Muscle of back (tissue), 3 donors: ENCODE measurements at regions not wholly inside any gene's neighbourhood (a gene's known extent, or its start where the extent isn't known, plus 50 kb on each side); places are given as distances from the start of the nearest gene placed in this dataset.

Source experiments
- DNase-seq, 3 donors: peaks; one replicate each; pipeline versions ENCODE4 v3.0.0 to v3.0.0-alpha.2; 2013

DNA sequence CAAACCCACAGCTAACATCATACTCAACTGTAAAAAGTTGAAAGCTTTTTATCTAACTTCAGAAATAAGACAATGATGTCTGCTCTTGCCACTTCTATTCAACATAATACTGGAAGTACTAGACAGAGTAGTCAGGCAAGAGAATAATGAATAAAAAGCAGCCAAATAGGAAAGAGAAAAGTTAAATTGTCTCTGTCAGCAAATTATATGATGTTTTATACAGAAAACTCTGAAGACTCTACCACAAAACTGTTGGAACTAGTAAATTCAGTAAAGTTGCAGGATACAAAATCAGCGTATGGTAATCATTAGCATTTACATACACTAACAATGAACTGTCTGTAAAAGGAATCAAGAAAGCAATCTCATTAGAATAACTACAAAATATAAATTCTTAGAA, 752.9 kb upstream of the CT83 start:
- DNase-seq: no peak

DNA sequence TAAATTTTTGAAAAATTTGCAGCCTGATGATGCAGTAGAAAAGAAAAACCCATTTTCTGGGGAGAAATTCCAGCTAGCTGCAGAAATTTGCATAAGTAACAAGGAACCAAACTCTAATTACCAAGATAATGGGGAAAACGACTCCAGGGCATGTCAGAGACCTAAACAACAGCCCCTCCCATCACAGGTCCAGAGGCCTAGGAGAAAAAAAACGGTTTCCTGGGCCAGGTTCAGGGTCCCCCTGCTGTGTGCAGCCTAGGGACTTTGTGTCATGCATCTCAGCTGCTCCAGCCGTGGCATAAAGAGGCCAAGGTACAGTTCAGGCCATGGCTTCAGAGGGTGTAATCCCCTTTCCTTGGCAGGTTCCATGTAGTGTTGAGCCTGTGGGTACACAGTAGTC, 733.7 kb upstream of the CT83 start:
- no peak for DNase-seq

DNA sequence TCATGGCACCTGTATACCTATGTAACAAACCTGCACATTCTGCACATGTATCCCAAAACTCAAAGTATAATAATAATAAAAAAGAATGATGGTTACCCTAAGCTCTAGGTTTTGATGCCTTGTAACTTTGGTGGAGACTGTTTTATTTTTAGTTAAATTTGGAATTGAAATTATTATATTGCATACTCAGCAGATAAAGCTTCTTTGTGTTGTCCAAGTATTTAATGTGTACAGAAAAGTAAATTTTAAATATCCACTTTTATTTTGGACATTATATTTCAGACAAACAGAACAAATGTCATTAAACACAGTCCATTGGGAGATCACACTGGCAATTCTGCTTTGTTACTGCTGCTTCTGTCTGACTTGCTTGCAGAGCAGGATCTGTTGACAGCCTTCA, 684.5 kb upstream of the CT83 start:
- DNase-seq: no peak

DNA sequence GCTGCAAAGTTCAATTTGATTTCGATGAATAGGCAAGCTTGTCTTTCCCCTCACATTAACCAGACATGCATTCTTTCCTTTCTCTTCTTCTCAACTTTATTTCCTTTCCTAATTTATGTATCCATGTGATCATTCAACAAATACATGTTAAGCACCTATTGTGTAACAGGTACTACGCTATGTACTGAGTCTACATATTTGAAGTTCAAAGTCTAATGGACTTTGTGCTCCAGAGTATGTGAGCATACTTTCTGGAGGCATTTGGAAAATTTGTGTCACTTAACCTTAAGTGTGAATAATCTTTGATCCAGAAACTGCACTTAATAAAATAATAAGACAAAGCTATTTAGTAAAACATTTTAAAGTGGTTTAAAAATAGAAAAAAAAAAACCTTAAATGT, 675.3 kb upstream of the CT83 start:
- no peak for DNase-seq

DNA sequence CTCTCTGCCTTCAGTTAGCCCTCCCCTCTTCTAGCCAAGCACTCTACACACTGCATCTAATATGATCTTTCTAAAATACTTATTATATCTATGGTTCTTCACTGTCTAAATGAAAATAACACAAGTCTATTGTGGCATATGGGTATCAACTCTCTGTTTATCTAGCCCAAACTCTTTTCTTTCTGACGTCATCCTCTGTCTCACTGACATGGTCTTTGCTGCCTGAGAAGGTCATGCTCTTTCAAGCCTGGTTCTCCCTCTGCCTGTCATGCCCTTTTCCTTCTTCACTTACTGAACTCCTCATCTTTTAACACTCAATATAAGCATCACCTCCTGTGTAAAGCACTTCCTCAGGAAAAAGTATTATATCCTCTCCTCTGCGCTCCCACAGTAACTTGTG, 672.2 kb upstream of the CT83 start:
- no peak for DNase-seq

DNA sequence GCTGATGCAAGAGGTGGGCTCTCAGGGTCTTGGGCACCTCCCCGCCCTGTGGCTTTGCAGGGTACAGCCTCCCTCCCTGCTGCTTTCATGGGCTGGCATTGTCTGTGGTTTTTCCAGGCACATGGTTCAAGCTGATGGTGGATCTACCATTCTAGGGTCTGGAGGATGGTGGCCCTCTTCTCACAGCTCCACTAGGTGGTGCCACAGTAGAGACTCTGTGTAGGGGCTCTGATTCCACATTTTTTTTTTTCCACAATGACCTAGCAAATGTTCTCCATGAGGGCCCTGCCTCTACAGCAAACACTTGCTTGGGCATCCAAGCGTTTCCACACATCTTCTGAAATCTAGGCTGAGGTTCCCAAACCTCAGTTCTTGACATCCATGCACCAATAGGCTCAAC, 657.9 kb upstream of the CT83 start:
- DNase-seq: no peak

DNA sequence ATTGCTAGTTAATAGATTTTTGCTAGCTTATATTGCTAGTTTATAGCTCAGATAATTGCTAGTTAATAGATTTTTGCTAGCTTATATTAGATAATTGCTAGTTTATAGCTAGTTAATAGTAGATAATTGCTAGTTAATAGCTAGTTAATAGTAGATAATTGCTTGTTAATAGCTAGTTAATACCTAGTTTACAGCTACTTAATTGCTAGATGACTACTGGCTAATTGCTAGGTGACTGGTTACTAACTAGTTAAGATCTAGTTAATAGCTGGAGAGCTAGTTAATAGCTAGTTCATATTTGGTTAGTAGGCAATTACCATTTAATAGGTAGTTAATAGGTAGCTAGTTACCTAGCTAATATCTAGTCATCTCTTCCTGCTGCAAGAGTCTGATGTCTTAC, 633.8 kb upstream of the CT83 start:
- no peak for DNase-seq

DNA sequence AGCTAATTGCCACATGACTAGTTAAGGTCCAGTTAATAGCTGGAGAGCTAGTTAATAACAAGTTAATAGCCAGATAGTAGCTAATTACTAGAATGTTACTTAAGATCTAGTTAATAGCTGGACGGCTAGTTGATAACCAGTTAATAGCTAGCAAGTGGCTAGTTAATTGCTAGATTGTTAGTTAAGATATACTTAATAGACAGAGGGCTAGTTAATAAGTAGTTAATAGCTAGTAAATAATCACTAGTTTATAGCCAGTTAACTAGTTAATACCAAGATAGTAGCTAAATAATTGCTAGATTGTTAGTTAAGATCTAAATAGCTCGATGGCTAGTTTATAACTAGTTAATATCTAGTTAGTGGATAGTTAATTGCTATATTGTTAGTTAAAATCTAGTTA, 632.6 kb upstream of the CT83 start:
- DNase-seq: no peak

DNA sequence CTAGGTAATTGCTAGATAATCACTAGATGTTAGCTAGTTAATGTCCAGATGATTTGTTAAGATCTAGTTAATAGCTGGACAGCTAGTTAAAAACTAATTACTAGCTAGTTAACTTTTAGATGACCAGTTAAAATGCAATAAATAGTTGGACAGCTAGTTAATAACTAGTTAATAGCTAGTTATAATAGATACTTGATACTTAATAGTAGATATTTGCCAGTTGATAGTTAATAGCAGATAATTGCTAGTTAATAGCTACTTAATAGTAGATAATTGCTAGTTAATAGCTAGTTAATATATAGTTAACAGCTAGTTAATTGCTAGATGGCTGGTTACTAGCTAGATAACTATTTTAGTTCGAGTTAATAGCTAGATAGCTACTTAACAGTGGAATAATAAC, 631.4 kb upstream of the CT83 start:
- no peak for DNase-seq

DNA sequence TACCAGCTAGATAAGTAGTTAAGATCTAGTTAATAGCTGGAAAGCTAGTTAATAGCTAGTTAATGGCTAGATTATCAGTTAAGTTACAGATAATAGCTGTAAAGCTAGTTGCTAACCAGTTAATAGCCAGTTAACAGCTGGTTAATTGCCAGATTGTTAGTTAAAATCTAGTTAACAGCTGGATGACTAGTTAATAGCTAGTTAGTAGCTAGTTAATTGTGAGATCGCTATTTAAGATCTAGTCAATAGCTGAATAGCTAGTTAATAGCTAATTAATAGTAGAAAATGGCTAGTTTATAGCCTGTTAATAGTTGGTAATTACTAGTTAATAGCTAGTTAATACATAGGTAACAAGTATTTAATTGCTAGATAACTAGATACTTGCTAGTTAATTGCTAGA, 630.5 kb upstream of the CT83 start:
- DNase-seq: no peak

DNA sequence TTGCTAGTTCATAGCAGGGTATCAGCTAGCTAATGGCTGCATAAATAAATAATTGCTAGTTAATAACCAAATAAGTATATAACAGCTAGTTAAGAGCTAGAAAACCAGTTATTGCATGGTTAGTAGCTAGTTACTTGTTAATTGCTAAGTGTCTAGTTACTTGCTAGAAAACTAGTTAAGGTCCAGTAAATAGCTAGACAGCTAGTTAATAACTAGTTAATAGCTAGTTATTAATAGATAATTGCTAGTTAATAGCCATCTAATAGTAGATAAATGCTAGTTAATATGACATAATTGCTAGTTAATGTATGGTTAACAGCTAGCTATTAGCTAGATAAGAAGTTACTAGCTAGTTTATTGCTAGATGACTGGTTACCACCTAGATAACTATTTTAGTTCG, 629.9 kb upstream of the CT83 start:
- DNase-seq: no peak

DNA sequence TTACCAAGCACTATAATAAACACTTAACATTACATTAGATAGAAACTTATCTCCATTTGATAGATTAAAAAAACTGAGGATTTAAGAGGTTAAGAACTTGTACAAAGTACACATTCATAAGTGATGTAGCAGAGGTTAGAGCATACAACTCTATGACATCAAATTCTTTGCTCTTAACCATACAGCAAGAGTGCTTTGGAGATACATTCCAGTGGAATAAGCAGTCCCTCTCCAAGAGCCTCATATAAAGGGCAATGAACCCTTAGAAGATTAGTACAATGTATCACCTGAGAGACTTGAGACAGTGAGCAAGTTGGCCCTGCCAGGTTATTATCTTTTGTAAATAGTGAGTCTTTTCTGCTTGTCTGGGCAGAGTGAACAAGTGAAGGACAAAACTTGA, 600.4 kb upstream of the CT83 start:
- DNase-seq: no peak

DNA sequence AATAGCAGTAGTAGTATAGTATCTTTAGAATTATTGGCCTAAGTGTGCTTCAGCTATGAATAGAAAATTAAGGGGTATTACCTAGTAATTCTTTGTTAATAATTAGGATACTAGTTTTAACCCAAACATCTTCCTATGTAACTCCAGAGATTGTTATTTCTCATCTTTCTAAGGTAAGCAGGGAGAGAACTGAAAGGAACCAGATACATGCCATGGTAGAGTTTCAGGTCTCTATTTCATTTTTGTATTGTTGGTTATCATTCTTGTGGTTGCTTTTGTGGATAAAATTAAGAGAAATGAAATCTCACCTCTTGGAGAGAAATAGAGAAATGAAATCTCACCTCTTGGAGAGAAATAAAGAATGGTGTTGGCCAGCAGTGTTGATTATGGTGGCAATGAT, 597.1 kb upstream of the CT83 start:
- DNase-seq: no peak

DNA sequence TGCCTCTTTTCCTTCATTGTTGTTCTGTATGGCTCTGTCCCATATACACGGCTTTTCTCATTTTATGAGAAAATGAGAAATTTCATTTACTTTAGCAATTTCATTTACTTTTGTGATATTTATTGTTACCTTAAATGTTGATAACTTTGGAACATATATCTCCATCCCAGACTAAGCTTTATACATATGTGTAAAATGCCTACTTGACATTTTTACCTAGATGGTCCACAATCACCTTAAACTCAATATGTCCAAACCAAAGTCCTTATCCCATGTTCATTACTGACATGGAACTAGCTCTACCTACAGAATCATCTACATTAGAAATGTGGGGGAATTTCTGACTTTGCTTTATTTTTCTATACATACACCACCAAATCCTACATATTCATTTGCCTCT, 590.5 kb upstream of the CT83 start:
- DNase-seq: no peak

DNA sequence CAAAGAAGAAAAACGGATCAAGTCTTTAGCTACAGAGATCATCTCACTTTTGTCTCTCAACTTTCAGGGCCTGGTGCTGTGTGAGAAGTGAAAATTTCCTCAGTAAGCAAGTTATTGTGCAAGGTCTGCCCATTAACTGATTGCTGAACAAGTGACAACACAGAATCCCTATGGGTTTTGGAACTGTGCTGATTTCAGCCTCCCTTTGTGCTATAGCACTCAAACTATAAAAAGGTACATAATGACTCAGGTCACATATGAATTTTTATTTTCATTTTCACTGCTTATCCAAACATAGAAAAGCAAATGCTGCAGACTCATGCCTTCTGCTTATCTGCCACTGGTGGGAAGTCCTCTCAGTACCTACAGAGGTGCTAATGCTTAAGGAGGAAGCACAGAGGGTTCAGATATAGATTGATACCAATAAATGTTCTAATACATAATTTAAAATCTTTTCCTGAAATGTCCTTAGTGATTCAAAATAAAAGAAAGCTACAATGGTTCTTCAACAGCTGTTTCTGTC, 576.2 kb upstream of the CT83 start:
- peak in 1 of 3 donors; percentile 0 for DNase-seq

DNA sequence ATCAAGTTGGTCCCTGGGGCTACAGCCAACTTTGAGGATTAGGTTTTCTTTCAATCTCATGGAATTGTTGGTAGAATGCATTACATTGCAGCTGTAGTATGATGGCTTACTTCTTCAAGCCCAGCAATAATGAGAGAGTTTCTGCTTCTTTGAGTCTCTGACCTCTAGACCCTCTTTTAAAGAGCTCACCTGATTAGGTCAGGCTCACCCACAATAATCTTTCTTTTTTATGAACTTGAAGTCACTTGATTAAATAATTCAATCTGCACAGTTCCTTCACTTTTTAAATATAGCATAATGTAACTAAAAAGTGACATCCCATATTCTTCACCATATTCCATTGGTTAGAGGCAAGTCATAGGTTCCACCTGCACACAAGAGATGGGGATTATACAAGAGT, 547.5 kb upstream of the CT83 start:
- DNase-seq: no peak

DNA sequence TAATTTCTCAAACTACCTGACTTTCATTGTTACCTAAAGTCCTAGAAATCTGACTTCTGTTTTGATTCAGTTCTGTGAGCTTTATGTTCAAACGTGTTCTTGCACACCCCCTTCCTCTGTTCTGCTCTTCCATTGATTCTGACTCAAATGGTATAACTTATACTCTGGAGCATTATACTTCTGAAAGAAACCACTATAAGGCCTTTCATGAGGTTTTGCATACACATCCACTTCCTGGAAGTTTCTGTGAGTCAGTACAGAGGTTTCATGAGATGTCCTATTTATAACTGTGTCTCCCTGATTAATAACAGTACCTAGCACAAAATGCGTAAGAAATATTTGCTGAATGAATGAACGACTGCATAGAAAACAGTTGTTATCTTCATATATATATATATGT, 540.2 kb upstream of the CT83 start:
- DNase-seq: no peak

DNA sequence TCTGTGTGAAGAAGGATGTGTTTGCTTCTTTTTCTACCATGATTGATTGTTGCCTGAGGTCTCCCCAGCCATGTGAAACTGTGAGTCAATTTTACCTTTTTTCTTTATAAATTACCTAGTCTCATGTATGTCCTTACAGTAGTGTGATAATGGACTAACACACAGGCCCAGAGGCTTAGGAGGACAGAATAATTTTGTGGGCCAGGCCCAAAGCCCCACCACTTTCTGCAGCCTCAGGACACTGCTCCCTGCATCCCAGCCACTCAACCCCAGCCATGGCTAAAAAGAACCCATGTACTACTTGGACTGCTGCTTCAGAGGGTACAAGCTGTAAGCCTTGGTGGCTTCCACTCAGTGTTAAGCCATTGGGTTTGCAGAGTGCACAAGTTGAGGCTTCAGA, 512.7 kb upstream of the CT83 start:
- no peak for DNase-seq

DNA sequence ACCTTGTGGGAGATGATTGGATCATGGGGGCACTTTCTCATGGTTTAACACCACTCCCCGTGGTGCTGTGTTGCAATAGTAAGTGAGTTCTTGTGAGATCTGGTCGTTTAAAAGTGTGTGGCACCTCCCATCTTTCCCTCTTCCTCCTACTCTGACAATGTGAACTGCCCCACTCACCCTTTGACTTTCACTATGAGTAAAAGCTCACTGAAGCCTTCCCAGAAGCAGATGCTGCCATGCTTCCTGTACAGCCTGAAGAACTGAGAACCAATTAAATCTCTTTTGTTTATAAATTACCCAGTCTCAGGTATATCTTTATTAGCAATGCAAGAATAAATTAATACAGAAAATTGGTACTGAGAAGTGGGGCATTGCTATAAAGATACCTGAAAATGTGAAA, 509.6 kb upstream of the CT83 start:
- DNase-seq: no peak

DNA sequence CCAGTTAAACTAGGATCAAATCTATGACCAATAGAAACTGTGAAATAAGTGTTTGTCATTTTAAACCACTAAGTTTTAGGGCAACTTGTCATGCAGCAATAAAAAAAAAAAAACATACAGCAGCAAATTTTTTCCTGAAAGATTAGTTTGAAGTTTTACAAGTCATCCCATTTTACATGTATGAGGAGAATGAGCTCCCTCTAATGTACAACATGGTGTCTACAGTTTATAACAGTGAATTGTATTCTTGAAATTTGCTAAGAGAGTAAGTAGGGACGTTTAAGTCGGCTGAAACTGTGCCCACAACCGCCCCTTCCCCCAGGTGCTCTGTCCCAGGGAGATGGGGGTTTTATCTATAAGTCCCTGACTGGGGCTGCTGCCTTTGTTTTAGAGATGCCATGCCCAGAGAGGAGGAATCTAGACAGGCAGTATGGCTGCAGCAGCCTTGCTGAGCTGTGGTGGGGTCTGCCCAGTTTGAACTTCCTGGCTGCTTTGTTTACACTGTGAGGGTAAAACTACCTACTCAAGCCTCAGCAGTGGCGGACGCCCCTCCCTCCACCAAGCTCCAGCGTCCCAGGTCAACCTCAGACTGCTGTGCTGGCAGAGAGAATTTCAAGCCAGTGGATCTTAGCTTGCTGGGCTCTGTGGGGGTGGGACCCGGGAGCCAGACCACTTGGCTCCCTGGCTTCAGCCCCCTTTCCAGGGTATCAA, 499.3 kb upstream of the CT83 start:
- DNase-seq: peak in 2 of 3 donors; percentile 5 to 32

DNA sequence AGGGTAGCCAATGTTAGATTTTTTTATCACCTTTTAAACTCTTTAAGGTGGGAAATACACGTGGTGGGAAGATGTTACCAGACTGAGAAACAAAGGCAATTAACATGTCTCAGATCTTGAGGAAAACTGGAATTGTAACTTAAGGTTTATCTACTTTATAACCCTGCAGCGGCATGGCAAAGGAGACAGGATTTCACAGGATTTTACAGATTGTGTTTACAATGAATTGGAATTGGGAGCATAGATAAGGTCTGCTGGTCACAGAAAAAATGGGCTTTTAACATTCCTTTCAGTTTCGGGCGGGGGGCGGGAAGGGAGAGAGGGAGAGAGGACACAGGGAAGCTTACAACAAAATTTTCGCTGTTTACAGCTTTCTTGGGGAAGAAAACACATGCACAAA, 467.5 kb upstream of the CT83 start:
- no peak for DNase-seq

DNA sequence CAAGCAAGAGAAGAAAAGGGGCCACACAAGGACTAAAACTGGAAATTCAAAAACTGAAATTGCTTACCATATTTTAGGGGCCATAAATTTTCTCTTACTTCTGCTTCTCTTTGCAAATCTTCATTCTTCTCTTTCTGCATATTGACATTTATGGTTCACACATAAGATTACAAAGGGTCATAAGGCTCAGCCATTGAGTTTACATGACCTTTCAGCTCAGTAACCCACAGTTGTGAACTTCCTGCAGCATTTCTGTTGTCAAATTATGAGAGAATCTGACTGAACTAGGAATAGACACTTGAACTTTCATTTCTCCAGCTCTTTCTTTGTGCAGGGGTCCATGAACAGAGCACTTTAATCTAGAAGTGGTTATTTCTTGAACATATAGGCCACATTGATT, 434.8 kb upstream of the CT83 start:
- no peak for DNase-seq

DNA sequence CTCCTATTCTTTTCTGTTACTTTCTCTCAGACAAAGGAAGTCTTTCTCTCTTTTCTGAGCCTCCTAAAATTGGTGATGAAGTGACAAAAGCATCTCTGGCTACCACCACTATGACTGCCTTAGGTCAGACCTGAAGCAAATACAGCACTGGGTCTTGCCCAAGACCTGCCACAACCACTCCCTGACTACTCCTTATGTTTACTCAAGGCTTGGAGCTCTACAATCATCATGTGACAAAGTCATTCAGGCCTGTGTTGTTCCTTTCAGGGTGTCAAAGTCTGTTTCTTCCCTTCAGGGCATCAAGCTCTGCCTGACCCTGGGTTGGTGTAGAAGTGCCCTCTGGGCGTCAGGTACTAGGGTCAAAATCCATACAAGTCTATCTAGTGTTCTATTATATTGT, 419.2 kb upstream of the CT83 start:
- no peak for DNase-seq

DNA sequence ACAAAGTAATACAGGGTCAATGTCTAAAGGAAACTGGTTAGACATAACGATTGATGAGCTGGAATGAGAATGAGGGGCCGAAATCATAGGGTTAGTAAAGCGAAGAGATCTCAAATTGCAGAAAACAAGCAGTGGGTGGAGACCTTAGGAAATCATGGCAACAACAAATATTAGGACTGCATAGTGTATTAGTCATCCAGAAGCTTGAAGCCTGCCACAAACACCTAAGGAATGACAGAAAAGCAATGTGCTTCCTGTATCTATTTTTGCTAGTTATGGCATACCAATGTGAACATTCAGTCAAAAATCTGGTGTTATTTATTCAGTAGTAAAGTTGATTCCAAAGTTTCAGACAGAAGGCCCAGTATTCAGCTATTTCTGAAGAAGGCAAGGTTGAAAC, 410.9 kb upstream of the CT83 start:
- DNase-seq: peak in 1 of 3 donors; percentile 22

DNA sequence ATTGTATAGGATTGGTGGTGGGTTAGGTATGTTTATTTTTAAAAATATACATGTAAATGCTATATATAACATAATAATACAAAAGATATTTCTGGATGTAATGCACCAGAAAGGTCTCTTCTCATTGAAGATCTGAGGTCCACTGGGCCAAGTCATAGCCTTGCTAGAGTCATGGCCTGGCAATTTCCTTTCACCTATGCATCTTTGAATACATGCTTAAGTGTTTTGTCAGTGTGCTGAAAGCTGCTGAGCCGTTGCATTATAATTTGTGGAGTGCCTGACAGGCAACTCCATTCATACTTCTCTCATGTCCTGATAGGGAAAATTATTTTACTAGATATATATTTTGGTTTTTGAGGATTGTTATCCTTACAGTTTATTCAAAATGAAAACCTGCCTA, 410.2 kb upstream of the CT83 start:
- no peak for DNase-seq
